B cell (primary cell): ENCODE measurements at regions not wholly inside any gene's neighbourhood (a gene's known extent, or its start where the extent isn't known, plus 50 kb on each side); places are given as distances from the start of the nearest gene placed in this dataset.

ENCODE experiments used
- ATAC-seq: fragments of 200-7000 bp; cut with Tn5 transposase; one replicate; pipeline ENCODE4 v1.10.0; 2021; ENCODE audit warnings: low read depth, mild to moderate bottlenecking, moderate number of reproducible peaks, moderate library complexity
- CTCF ChIA-PET: fragments of 350-600 bp; sonication (Branson Sonifier 250); formaldehyde crosslinking; loops from one replicate; lab custom pipeline; 2021; ENCODE audit warnings: antibody characterized with exemption, inconsistent platforms; lab: Charles Lee
- POLR2A ChIA-PET: fragments of 350-600 bp; sonication (Branson Sonifier 250); formaldehyde crosslinking; loops from one replicate; lab custom pipeline; 2021; ENCODE audit warnings: antibody characterized with exemption; lab: Charles Lee
- DNase-seq: peaks from one replicate; pipeline ENCODE4 v3.0.0; 2013
- H2AFZ ChIP-seq: 2 replicates; pipeline ENCODE4 v1.6.1; 2012; ENCODE audit warnings: mild to moderate bottlenecking, low read depth, low read length; ENCODE audit not compliant: insufficient read depth, poor library complexity, severe bottlenecking
- H3K27ac ChIP-seq, 2 donors: 1 replicate in 1 of 2; 2 replicates in 1 of 2; pipeline ENCODE4 v1.5.1; 2012 to 2013; ENCODE audit warnings: low read length in 2 of 2, mild to moderate bottlenecking in 2 of 2, moderate library complexity in 1 of 2
- H3K27me3 ChIP-seq, 4 experiments: fragments of 200-600 bp in 1 of 4; sonication (generic) in 1 of 4; replicated peaks in 1 of 4; 1 replicate in 2 of 4; 2 replicates in 2 of 4; pipeline versions ENCODE4 v1.6.1 to v1.7.0; 2013 to 2016; ENCODE audit warnings: low read length in 3 of 4, mild to moderate bottlenecking in 2 of 4, mixed read lengths in 1 of 4, moderate library complexity in 1 of 4; ENCODE audit not compliant: insufficient read depth in 4 of 4, control insufficient read depth in 3 of 4; ENCODE audit errors: control extremely low read depth in 1 of 4
- H3K36me3 ChIP-seq, 2 experiments: replicated peaks in 1 of 2; 1 replicate in 1 of 2; 2 replicates in 1 of 2; pipeline versions ENCODE4 v1.6.1 to v1.7.1; 2013; ENCODE audit warnings: low read length in 1 of 2; ENCODE audit not compliant: insufficient read depth in 2 of 2, control insufficient read depth in 1 of 2; ENCODE audit errors: control extremely low read depth in 1 of 2, extremely low read depth in 1 of 2
- H3K4me1 ChIP-seq, 2 donors: fragments of 200-600 bp in 1 of 2; sonication (generic) in 1 of 2; 1 replicate in 1 of 2; 2 replicates in 1 of 2; pipeline versions ENCODE4 v1.5.1 to v1.6.1; 2013 to 2017; ENCODE audit warnings: low read length in 2 of 2; ENCODE audit not compliant: control insufficient read depth in 2 of 2, insufficient read depth in 2 of 2
- H3K4me2 ChIP-seq: replicated peaks from 2 replicates; pipeline ENCODE3; 2012; ENCODE audit warnings: mild to moderate bottlenecking, low read depth, low read length; ENCODE audit not compliant: poor library complexity, severe bottlenecking
- H3K4me3 ChIP-seq, 5 experiments: fragments of 200-600 bp in 1 of 5; sonication (generic) in 1 of 5; 1 replicate in 3 of 5; 2 replicates in 2 of 5; pipeline versions ENCODE4 v1.5.1 to v1.7.0; 2011 to 2016; ENCODE audit warnings: low read length in 4 of 5, mild to moderate bottlenecking in 4 of 5, low read depth in 2 of 5, control low read depth in 1 of 5, moderate library complexity in 1 of 5; ENCODE audit not compliant: insufficient read depth in 1 of 5; ENCODE audit errors: control extremely low read depth in 1 of 5, extremely low read depth in 1 of 5
- H3K79me2 ChIP-seq: fragments of 200-600 bp; sonication (generic); one replicate; pipeline ENCODE4 v1.6.0; 2016; ENCODE audit warnings: low read length; ENCODE audit not compliant: control insufficient read depth, insufficient read depth
- H3K9ac ChIP-seq: fragments of 200-600 bp; sonication (generic); 2 replicates; pipeline ENCODE4 v1.6.1; 2017; ENCODE audit warnings: mild to moderate bottlenecking, low read length, moderate library complexity
- H3K9me3 ChIP-seq, 3 donors: one replicate each; pipeline versions ENCODE4 v1.6.1 to v1.7.1; 2013; ENCODE audit warnings: low read length in 2 of 3; ENCODE audit not compliant: control insufficient read depth in 2 of 3, insufficient read depth in 1 of 3; ENCODE audit errors: control extremely low read depth in 1 of 3
- H4K20me1 ChIP-seq: 2 replicates; pipeline ENCODE4 v1.6.0; 2012; ENCODE audit warnings: mild to moderate bottlenecking, low read length; ENCODE audit not compliant: insufficient read depth, control insufficient read depth, poor library complexity, severe bottlenecking
- H3K27ac Mint-ChIP-seq: one replicate; pipeline ENCODE4 v1.8.0; 2021; ENCODE audit warnings: mixed read lengths
- H3K27me3 Mint-ChIP-seq: one replicate; pipeline ENCODE4 v1.8.0; 2021; ENCODE audit warnings: mixed read lengths
- H3K4me1 Mint-ChIP-seq: one replicate; pipeline ENCODE4 v1.8.0; 2021; ENCODE audit warnings: mixed read lengths
- H3K4me3 Mint-ChIP-seq: one replicate; pipeline ENCODE4 v1.8.0; 2021; ENCODE audit warnings: mixed read lengths
- H3K9me3 Mint-ChIP-seq: one replicate; pipeline ENCODE4 v1.8.0; 2022; ENCODE audit warnings: mixed read lengths; ENCODE audit not compliant: insufficient read depth
- EZH2 ChIP-seq: IDR thresholded peaks from 2 replicates; pipeline ENCODE4 v1.6.1; 2012; ENCODE audit warnings: borderline replicate concordance, low read depth, mild to moderate bottlenecking, moderate library complexity, low read length; ENCODE audit not compliant: insufficient read depth, poor library complexity, severe bottlenecking
- WGBS: methylation state at CpG from one replicate; pipeline ENCODE4 v1.1.5; 2013; ENCODE audit warnings: missing lambda C conversion rate; ENCODE audit not compliant: insufficient coverage; 5-methylcytosine and 5-hydroxymethylcytosine counted together
- intact Hi-C: fragments of 100-400 bp; cut with micrococcal nuclease; formaldehyde crosslinking; loops from one replicate; pipeline ENCODE4 v1.10.0; 2022
- TF ChIP-seq, protein P1 (sequence below): fragments of 200-600 bp; IDR thresholded peaks from one replicate; pipeline ENCODE4 v1.8.0; 2022; ENCODE audit warnings: antibody characterized with exemption, mild to moderate bottlenecking

DNA sequence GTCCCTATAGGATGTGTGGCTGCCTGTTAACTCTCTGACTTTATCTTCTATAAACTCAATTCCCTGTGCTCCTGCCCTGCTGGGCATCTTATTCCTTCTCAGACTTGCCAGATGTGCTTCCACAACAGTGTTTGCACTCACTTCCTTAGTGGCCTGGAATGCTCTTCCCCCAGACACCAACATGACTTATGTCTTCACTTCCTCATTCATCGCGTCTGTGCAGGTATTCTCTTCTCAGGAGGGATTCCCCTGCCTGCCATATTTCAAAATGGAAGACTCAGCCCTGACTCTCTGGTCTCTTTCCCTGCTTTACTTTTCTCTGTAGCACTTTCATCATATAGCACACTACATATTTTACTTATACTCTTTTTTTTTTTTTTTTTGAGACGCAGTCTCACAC lies 344.0 kb downstream of the CENPC start:
- Histone ChIP-seq H3K27ac (no peak overlapping the region), H3K27me3 (no peaks in the 10 kb centered on the region), H3K79me2 (no peaks in the 10 kb centered on the region), H3K9me3 (no peaks in the 10 kb centered on the region), H3K4me3 (no peak overlapping the region), H3K36me3 (no peaks in the 10 kb centered on the region), H3K4me1 (no peaks in the 10 kb centered on the region), H4K20me1 (no peaks in the 10 kb centered on the region), H3K4me2 (no peak overlapping the region), H3K9ac (no peak overlapping the region), H2AFZ (no peak overlapping the region)
- TF ChIP-seq, protein P1, sequence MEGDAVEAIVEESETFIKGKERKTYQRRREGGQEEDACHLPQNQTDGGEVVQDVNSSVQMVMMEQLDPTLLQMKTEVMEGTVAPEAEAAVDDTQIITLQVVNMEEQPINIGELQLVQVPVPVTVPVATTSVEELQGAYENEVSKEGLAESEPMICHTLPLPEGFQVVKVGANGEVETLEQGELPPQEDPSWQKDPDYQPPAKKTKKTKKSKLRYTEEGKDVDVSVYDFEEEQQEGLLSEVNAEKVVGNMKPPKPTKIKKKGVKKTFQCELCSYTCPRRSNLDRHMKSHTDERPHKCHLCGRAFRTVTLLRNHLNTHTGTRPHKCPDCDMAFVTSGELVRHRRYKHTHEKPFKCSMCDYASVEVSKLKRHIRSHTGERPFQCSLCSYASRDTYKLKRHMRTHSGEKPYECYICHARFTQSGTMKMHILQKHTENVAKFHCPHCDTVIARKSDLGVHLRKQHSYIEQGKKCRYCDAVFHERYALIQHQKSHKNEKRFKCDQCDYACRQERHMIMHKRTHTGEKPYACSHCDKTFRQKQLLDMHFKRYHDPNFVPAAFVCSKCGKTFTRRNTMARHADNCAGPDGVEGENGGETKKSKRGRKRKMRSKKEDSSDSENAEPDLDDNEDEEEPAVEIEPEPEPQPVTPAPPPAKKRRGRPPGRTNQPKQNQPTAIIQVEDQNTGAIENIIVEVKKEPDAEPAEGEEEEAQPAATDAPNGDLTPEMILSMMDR = no peak
- TF ChIP-seq EZH2 = no peak
- H3K4me3 Mint-ChIP-seq = no peak overlapping the region
- intact Hi-C loops = no loop called here
- ChIA-PET POLR2A (no interaction called here), CTCF (no interaction called here)
- no peaks in the 10 kb centered on the region for H3K27me3 Mint-ChIP-seq
- DNase-seq = no peak
- H3K27ac Mint-ChIP-seq = no peak overlapping the region
- H3K9me3 Mint-ChIP-seq = no peaks in the 10 kb centered on the region
- no peaks in the 10 kb centered on the region for H3K4me1 Mint-ChIP-seq
- ATAC-seq = no peak
- 11% methylated on average over 2 of the region's 3 CpGs for WGBS

DNA sequence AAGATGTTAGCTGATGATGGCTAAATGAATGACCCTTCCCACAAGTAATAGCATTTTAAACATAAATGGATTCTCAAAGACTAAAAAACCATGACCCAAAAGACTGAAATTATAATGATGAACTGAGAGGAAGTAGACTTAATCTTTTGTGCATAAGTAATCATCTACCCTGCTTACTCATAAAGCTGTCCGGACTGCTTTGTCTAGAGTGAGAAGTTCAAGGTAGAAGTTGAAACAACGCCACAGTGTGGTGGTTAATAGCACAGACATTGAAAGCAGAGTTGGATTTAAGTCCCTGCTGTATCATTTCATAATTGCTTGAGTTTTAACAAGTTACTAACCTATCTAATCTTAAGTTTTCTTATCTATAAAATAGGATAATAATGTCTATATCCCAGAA lies 346.6 kb downstream of the CENPC start:
- Histone ChIP-seq H3K4me3 (no peak overlapping the region), H3K4me2 (no peak overlapping the region), H3K79me2 (no peaks in the 10 kb centered on the region), H3K36me3 (no peaks in the 10 kb centered on the region), H4K20me1 (no peaks in the 10 kb centered on the region), H2AFZ (no peak overlapping the region), H3K27ac (no peak overlapping the region), H3K4me1 (no peaks in the 10 kb centered on the region), H3K9me3 (no peaks in the 10 kb centered on the region), H3K27me3 (no peaks in the 10 kb centered on the region), H3K9ac (no peak overlapping the region)
- POLR2A ChIA-PET = no interaction called here
- TF ChIP-seq, protein P1 = no peak
- no peak for TF ChIP-seq EZH2
- no peaks in the 10 kb centered on the region for H3K27me3 Mint-ChIP-seq
- CTCF ChIA-PET = no interaction called here
- intact Hi-C loops = no loop called here
- H3K4me3 Mint-ChIP-seq = no peak overlapping the region
- no CpG with 5 or more reads among the region's 2 CpGs for WGBS
- no peak for ATAC-seq
- H3K9me3 Mint-ChIP-seq = no peaks in the 10 kb centered on the region
- no peak for DNase-seq
- no peaks in the 10 kb centered on the region for H3K4me1 Mint-ChIP-seq
- H3K27ac Mint-ChIP-seq = no peak overlapping the region
